DND-41 (cell line): ENCODE measurements at regions not wholly inside any gene's neighbourhood (a gene's known extent, or its start where the extent isn't known, plus 50 kb on each side); places are given as distances from the start of the nearest gene placed in this dataset.

Experiments used
- CTCF ChIP-seq: IDR thresholded peaks from 2 replicates; pipeline ENCODE4 v1.5.1; 2012; ENCODE audit warnings: borderline replicate concordance, low read length, moderate library complexity, mild to moderate bottlenecking; ENCODE audit not compliant: poor library complexity, severe bottlenecking; ENCODE audit errors: extremely low read depth
- EZH2 ChIP-seq: IDR thresholded peaks from 3 replicates; pipeline ENCODE4 v1.6.1; 2012; ENCODE audit warnings: borderline replicate concordance, low read depth, mild to moderate bottlenecking, moderate library complexity, low read length, inconsistent platforms; ENCODE audit not compliant: severe bottlenecking

DNA sequence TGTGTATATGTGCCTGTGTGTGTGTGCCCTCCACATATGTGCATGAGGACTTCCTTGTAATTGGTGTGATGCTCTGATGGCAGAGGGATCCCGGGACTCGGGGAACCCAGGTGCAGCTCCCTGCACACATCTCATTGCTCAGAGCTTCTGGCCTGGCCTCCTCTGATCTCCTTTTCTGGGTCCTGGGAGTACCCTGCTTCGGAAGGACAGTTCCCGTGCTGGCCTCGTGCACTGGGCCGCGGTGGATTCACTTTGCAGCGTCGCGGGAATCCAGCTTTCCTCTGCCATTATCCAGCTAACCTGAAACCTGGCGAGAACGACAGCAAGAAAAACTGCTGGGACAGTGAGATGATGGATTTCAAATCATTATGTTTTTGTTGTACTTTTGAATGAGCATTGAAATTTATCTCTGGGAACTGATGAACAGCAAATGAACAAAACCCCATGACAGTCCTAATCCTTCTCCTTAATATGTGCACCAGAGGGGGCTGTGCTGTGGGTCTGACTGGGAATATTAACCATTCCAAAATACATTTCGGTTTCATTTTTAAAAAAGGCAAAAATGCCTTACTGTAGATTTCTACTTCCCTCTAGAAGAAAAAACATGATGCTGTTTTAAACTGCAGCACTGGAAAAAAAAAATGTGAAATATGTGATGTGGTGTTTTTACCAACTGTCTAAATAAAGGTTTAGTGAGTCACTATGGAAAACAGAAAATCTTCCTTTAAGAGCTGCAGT is 78.2 kb downstream of the PTGR3 start:
- TF ChIP-seq CTCF (peak; percentile 4), EZH2 (no peak)
